ENCODE measurements at regions not wholly inside any gene's neighbourhood (a gene's known extent, or its start where the extent isn't known, plus 50 kb on each side); places are given as distances from the start of the nearest gene placed in this dataset.

- TF ChIP-seq CTCF (IDR thresholded peaks at IDR 0.05) (no peak), E2F4 (CRISPR knock-in tag; IDR thresholded peaks at IDR 0.05; ENCODE audit: borderline replicate concordance, low read depth) (no peak), ATF3 (CRISPR knock-in tag; conservative IDR thresholded peaks at IDR 0.05) (no peak), ZNF423 (CRISPR knock-in tag; IDR thresholded peaks at IDR 0.05) (no peak), PRRX2 (CRISPR knock-in tag; IDR thresholded peaks at IDR 0.05) (no peak), NR3C1 (CRISPR knock-in tag; conservative IDR thresholded peaks at IDR 0.05; ENCODE audit: low read depth) (no peak), MYBL2 (CRISPR knock-in tag; IDR thresholded peaks at IDR 0.05) (no peak), ZBTB21 (CRISPR knock-in tag; IDR thresholded peaks at IDR 0.05; ENCODE audit: borderline replicate concordance) (no peak)
These were observed 105.3 kb downstream of the OAT start for GRCh38 chr10:124313374-124313773.

Measured in WTC11 (cell line).